ENCODE measurements at regions not wholly inside any gene's neighbourhood (a gene's known extent, or its start where the extent isn't known, plus 50 kb on each side); places are given as distances from the start of the nearest gene placed in this dataset.

- no peak for DNase-seq (ENCODE audit: low spot score)
Observed at GRCh38 chr11:32317643-32318042, 117.7 kb downstream of the WT1 start.

- DNase-seq (ENCODE audit: low spot score): no peak
Observed at GRCh38 chr11:32318071-32319055, 117.0 kb downstream of the WT1 start.

GRCh38 chr11:32323814-32324130, 111.6 kb downstream of the WT1 start:
- no peak for DNase-seq (ENCODE audit: low spot score)

- no peak for DNase-seq (ENCODE audit: low spot score)
Observed at GRCh38 chr11:32325187-32325586, 110.2 kb downstream of the WT1 start.

GRCh38 chr11:32325725-32326124, 109.6 kb downstream of the WT1 start:
- no peak for DNase-seq (ENCODE audit: low spot score)

- DNase-seq (ENCODE audit: low spot score): no peak
Observed at GRCh38 chr11:32326522-32326921, 108.8 kb downstream of the WT1 start.

GRCh38 chr11:32328392-32328791, 106.9 kb downstream of the WT1 start:
- DNase-seq (ENCODE audit: low spot score): no peak

GRCh38 chr11:32331098-32331497, 104.2 kb downstream of the WT1 start:
- DNase-seq (ENCODE audit: low spot score): no peak

- no peak for DNase-seq (ENCODE audit: low spot score)
Observed at GRCh38 chr11:32331792-32332191, 103.5 kb downstream of the WT1 start.

GRCh38 chr11:32332990-32333319, 102.4 kb downstream of the WT1 start:
- no peak for DNase-seq (ENCODE audit: low spot score)

GRCh38 chr11:32333320-32333991, 101.9 kb downstream of the WT1 start:
- no peak for DNase-seq (ENCODE audit: low spot score)

GRCh38 chr11:32334822-32335221, 100.5 kb downstream of the WT1 start:
- no peak for DNase-seq (ENCODE audit: low spot score)

Data from hematopoietic multipotent progenitor cell treated with erythropoietin and hydrocortisone succinate and interleukin-3 and kit ligand, for 17 days (in vitro differentiated cells).